ENCODE measurements at regions not wholly inside any gene's neighbourhood (a gene's known extent, or its start where the extent isn't known, plus 50 kb on each side); places are given as distances from the start of the nearest gene placed in this dataset.
"Not testable (repeated sequence)": the region's sequence is repeated elsewhere in the genome, so short reads cannot be mapped to it uniquely, and the experiment has no call there.

- not testable (repeated sequence) for H2AFZ ChIP-seq (ENCODE audit: low read depth, low read length); H3K36me3 ChIP-seq (ENCODE audit: insufficient read depth, low read length); H3K4me1 Mint-ChIP-seq (ENCODE audit: low read depth, unreplicated experiment); H3K9ac ChIP-seq (ENCODE audit: low read length); H3K36me3 Mint-ChIP-seq (ENCODE audit: low read depth, unreplicated experiment); H3K27ac ChIP-seq (ENCODE audit: low read depth, low read length); H3K27ac Mint-ChIP-seq (ENCODE audit: unreplicated experiment); H4K20me1 ChIP-seq (ENCODE audit: insufficient read depth, low read length); H3K4me3 ChIP-seq (ENCODE audit: insufficient read depth, low read depth, low read length); H3K4me3 Mint-ChIP-seq (ENCODE audit: unreplicated experiment); H3K9me3 Mint-ChIP-seq (ENCODE audit: unreplicated experiment); FAIRE-seq; H3K4me1 ChIP-seq (ENCODE audit: insufficient read depth, low read length); H3K27me3 Mint-ChIP-seq (ENCODE audit: low read depth, unreplicated experiment); H3K27me3 ChIP-seq (ENCODE audit: insufficient read depth, low read length); H3K4me2 ChIP-seq (ENCODE audit: low read length); H3K9me3 ChIP-seq (ENCODE audit: insufficient read depth, low read depth, low read length); H3K79me2 ChIP-seq (ENCODE audit: insufficient read depth, low read length); DNase-seq (ENCODE audit: low read depth)
Measured at GRCh38 chr12:14032191-14032590, 50.8 kb upstream of the GRIN2B start.

- no peak overlapping the region for H3K9ac ChIP-seq (ENCODE audit: low read length)
- H3K4me2 ChIP-seq (ENCODE audit: low read length): no peak overlapping the region
- no peak for DNase-seq (ENCODE audit: low read depth)
- no peaks in the 10 kb centered on the region for H3K79me2 ChIP-seq (ENCODE audit: insufficient read depth, low read length)
- Mint-ChIP-seq H3K27me3 (ENCODE audit: low read depth, unreplicated experiment) (no peaks in the 10 kb centered on the region), H3K27ac (ENCODE audit: unreplicated experiment) (no peak overlapping the region), H3K9me3 (ENCODE audit: unreplicated experiment) (no peaks in the 10 kb centered on the region), H3K36me3 (ENCODE audit: low read depth, unreplicated experiment) (no peaks in the 10 kb centered on the region), H3K4me3 (ENCODE audit: unreplicated experiment) (no peak overlapping the region), H3K4me1 (ENCODE audit: low read depth, unreplicated experiment) (no peaks in the 10 kb centered on the region)
- no peak overlapping the region for H2AFZ ChIP-seq (ENCODE audit: low read depth, low read length)
- no peaks in the 10 kb centered on the region for H3K27me3 ChIP-seq (ENCODE audit: insufficient read depth, low read length)
- no peaks in the 10 kb centered on the region for H3K36me3 ChIP-seq (ENCODE audit: insufficient read depth, low read length)
- H3K27ac ChIP-seq (ENCODE audit: low read depth, low read length): no peak overlapping the region
- FAIRE-seq: no peak
- no peak for TF ChIP-seq EZH2 (IDR thresholded peaks at IDR 0.05; ENCODE audit: insufficient read depth, low read length)
- no peak for TF ChIP-seq CTCF (IDR thresholded peaks at IDR 0.05; ENCODE audit: insufficient read depth, low read depth, low read length)
- no peaks in the 10 kb centered on the region for H3K4me1 ChIP-seq (ENCODE audit: insufficient read depth, low read length)
- peaks cover 6% of the 10 kb centered on the region for H3K9me3 ChIP-seq (ENCODE audit: insufficient read depth, low read depth, low read length)
- H3K4me3 ChIP-seq (ENCODE audit: insufficient read depth, low read depth, low read length): no peak overlapping the region
- no peaks in the 10 kb centered on the region for H4K20me1 ChIP-seq (ENCODE audit: insufficient read depth, low read length)
Measured at GRCh38 chr12:14043776-14044175, 62.4 kb upstream of the GRIN2B start.

- H3K4me1 Mint-ChIP-seq (ENCODE audit: low read depth, unreplicated experiment): no peaks in the 10 kb centered on the region
- FAIRE-seq: no peak
- no peaks in the 10 kb centered on the region for H3K4me1 ChIP-seq (ENCODE audit: insufficient read depth, low read length)
Measured at GRCh38 chr12:14048941-14049545, 67.6 kb upstream of the GRIN2B start.

More at GRCh38 chr12:14048941-14049545, 67.6 kb upstream of the GRIN2B start:
- no peak overlapping the region for H3K4me3 ChIP-seq (ENCODE audit: insufficient read depth, low read depth, low read length)
- H3K27ac Mint-ChIP-seq (ENCODE audit: unreplicated experiment): no peak overlapping the region
- H2AFZ ChIP-seq (ENCODE audit: low read depth, low read length): no peak overlapping the region
- H3K36me3 ChIP-seq (ENCODE audit: insufficient read depth, low read length): no peaks in the 10 kb centered on the region
- no peak overlapping the region for H3K4me3 Mint-ChIP-seq (ENCODE audit: unreplicated experiment)
- no peaks in the 10 kb centered on the region for H3K27me3 Mint-ChIP-seq (ENCODE audit: low read depth, unreplicated experiment)
- TF ChIP-seq EZH2 (IDR thresholded peaks at IDR 0.05; ENCODE audit: insufficient read depth, low read length): no peak
- no peak for TF ChIP-seq CTCF (IDR thresholded peaks at IDR 0.05; ENCODE audit: insufficient read depth, low read depth, low read length)
- H4K20me1 ChIP-seq (ENCODE audit: insufficient read depth, low read length): no peaks in the 10 kb centered on the region
- H3K27me3 ChIP-seq (ENCODE audit: insufficient read depth, low read length): no peaks in the 10 kb centered on the region
- no peak for DNase-seq (ENCODE audit: low read depth)
- no peaks in the 10 kb centered on the region for H3K79me2 ChIP-seq (ENCODE audit: insufficient read depth, low read length)
- no peaks in the 10 kb centered on the region for H3K36me3 Mint-ChIP-seq (ENCODE audit: low read depth, unreplicated experiment)
- H3K9me3 ChIP-seq (ENCODE audit: insufficient read depth, low read depth, low read length): peaks cover 6% of the 10 kb centered on the region
- H3K9ac ChIP-seq (ENCODE audit: low read length): no peak overlapping the region
- H3K27ac ChIP-seq (ENCODE audit: low read depth, low read length): no peak overlapping the region
- no peaks in the 10 kb centered on the region for H3K9me3 Mint-ChIP-seq (ENCODE audit: unreplicated experiment)
- no peak overlapping the region for H3K4me2 ChIP-seq (ENCODE audit: low read length)
